Hindlimb muscle (tissue), 1 donor: ENCODE measurements at regions not wholly inside any gene's neighbourhood (a gene's known extent, or its start where the extent isn't known, plus 50 kb on each side); places are given as distances from the start of the nearest gene placed in this dataset.
"Not testable (repeated sequence)": the region's sequence is repeated elsewhere in the genome, so short reads cannot be mapped to it uniquely, and the experiment has no call there.

Experiments used
- DNase-seq: peaks from one replicate; pipeline ENCODE4 v3.0.0-alpha.2; 2013

GRCh38 chr2:207371877-207372276 lies 157.9 kb upstream of the CREB1 start:
- no peak for DNase-seq

- no peak for DNase-seq
Observed at GRCh38 chr2:207372483-207372882, 157.3 kb upstream of the CREB1 start.

- DNase-seq = no peak
Observed at GRCh38 chr2:207375207-207375875, 154.4 kb upstream of the CREB1 start.

DNA sequence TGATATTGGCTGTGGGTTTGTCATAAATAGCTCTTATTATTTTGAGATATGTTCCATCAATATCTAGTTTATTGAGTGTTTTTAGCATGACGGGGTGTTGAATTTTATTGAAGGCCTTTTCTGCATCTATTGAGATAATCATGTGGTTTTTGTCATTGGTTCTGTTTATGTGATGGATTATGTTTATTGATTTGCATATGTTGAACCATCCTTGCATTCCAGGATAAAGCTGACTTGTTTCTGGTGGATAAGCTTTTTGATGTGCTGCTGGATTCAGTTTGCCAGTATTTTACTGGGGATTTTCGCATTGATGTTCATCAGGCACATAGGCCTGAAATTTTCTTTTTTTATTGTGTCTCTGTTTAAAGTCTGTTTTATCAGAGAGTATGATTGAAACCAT lies 151.1 kb upstream of the CREB1 start:
- DNase-seq = not testable (repeated sequence)

DNA sequence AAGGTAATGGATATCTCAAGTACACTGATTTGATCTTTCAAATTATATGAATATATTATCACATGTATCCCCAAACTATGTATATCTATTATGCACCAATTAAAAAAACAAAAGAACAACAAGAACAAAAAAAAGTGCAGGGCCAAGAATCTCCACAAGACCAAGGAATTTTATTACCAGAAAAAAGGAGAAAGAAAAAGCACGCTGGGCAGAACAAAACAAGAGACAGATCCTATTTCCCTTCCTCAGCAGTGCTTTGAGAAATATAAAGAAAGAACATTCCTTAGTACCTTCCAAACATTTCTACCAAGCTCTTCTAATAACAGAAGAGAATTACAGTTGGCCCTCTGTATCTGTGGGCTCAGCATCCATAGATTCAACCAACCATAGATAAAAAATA lies 144.7 kb upstream of the CREB1 start:
- no peak for DNase-seq

- no peak for DNase-seq
Observed at GRCh38 chr2:207385903-207386302, 143.9 kb upstream of the CREB1 start.

GRCh38 chr2:207387001-207387571 lies 142.7 kb upstream of the CREB1 start:
- DNase-seq = no peak

DNA sequence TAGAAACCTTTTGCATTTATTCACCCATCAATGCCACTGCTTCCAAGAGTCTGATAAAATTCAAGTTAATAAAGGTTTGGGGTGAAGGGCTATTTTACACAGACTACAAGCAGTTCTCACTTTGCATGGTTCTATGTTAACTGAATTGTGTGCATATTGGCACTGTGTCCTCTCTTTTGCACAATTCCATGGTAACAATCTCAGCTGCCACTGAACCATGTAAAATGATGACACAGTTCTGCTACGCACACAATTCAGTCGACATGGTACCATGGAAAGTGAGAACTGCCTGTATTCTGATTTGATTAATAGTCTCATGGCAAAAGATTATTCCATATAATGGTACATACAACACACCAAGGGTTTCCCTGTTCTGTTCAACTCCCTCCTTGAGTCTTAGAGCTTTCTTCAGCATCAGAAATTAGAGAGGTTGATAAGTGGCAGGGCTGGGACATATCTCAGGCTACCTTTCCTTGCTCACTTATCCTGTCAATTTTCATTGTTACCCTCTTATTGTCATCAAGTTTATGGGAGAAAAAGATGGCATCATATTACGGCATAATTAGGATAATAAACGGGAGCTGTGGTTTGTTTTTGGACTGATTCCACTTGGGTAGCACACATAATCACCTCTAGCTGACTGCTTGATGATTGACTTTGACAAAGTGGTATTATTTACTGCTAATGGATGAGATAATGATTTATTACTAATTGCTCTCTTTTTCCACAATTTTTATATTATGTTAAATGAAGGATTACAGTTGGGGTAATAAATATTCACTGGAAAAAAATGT lies 139.3 kb upstream of the CREB1 start:
- no peak for DNase-seq

- DNase-seq = no peak
Observed at GRCh38 chr2:207394203-207394781, 135.5 kb upstream of the CREB1 start.

DNA sequence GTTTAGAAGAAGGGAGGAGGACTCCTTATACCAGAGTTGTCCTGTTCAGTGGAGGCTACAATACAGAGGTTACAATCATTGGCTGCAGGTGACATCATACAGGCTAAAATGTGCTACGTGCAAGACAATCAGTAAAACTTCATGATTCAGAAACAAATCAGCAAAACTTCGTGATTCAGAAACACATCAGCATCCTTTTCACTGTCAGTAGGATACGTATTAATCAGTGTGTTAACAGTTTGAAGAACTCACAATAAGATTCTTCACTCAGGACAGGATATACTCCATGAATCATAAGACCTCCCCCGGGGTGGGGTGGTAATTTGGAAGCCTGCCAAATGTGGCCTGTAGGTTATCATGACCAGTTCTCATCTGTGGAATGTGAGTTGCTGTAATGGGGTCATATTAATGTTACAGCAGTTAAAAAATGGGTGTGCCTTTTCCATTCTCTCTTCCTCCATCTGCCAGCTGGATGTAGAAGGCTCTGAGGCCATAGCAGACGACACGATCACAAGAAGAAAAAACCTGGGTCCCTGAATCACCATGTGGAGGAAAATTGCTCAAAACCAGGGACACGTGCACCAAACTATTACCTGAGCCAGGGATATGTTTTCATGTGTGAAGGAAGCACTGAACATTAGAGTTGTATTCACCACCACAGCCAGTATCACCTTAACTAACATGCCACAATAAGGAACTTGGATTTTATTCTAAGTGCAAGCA lies 134.8 kb upstream of the CREB1 start:
- no peak for DNase-seq

DNA sequence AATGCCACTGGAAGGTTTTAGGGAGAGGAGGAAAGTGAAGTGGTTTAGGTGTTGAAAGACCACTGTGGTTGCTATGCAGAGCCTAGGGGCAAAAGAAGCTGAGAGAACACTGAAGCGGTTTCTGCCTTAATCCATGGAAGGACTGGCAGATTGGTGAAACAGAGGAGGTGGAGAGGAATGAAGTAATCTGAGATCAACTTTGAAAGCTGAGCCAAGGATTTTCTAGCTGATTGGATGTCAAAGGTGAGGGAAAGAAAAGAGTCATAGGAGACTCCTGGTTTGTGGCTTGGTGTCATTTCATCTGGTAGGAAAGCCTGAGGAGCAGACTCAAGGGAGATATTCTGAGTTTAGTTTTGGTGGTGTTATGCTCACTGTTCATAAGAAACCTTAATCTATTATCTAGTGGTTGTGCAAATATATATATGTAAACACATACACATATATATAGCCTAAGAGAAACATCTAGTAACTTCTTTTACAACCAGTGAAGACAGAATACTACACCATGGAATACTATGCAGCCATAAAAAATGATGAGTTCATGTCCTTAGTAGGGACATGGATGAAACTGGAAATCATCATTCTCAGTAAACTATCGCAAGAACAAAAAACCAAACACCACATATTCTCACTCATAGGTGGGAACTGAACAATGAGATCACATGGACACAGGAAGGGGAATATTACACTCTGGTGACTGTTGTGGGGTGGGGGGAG lies 134.1 kb upstream of the CREB1 start:
- no peak for DNase-seq

DNA sequence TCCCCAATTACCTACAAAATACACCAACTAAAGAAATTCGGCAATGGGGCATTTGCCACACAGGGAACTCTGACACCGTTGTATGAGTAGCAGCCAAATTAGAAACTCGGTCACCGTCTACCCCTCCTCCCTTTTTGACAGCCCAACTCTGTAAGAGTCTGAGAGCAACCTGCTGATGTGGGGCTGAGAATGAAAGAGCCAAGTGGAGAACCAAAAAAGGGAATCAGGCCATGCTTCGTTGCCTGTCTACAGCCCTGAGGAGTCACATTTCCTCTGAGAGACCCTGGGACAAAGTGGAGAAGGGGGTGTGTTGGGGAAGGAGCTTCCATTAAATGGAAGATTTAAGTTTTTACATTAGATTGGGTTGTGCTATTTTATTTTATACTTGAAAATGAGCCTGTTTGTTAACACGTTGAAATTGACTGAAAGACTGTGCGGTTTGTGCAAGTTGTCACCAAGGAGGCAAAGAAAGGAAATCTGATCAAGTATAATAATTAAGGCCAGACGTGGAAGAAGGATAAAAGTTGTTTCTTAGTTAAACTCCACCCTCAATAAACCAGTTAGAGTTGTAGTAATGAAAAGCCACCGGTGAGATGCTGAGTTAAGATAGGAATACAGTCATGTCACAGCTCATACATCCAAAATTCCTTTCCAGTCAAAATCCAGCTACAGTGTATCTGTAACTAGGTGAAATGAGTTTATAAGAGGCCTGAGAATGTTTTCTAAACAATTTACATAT lies 131.7 kb upstream of the CREB1 start:
- DNase-seq = no peak

DNA sequence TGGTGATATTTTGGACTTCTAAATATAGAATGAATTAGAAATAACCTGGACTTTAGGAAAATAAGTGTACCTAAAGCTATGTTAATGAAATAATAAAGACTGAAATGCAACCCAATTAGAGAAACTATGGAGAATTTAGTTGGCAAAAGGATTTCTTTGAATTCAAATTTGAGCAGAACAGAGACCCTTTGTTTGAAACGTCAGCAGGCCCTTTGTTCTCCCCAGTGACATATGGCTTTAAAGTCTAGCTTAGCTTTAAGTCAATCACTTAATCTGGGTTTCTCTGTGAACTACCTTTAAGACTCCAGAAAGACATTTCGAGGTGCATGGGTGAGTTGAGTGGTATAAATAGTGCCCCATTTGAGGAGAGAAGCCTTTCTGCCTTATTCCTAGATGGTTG lies 130.5 kb upstream of the CREB1 start:
- DNase-seq = no peak

DNA sequence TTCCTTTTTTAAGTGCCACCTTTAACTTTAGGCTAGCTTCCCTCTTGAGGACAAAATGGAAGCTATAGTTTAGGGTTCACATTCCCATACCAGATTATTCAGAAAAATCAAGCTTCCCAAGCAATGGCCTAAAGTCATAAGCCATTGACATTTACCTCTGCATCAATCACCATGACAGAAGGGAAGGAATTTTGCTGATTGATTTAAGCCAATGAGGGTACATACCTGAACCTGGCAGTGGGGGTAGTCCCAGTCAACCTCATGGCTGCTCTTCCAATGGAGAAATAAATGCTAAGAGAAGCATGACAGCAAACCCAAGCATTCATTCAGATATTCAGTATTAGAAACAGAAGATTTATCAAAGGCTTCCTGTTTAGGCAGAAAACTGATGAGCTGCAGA lies 128.4 kb upstream of the CREB1 start:
- DNase-seq = no peak

DNA sequence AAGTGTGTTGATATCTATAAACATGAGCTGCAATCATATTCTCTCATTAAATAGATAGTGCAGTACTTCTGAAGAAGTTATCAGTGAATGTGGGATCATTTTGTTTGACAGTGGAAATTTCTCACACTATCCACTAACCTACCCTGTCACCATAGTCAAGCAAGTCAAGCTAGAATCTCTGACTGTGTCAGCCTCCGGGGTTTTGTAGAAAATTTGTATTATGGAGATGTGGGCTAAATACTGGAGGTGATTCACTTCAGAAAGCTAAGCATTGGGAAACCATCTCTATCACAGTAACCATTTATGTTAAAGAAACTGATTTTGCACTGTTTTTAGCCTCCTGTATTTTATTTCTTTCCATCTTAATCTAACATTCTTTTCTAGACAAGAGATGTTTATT lies 126.6 kb upstream of the CREB1 start:
- DNase-seq = no peak

DNA sequence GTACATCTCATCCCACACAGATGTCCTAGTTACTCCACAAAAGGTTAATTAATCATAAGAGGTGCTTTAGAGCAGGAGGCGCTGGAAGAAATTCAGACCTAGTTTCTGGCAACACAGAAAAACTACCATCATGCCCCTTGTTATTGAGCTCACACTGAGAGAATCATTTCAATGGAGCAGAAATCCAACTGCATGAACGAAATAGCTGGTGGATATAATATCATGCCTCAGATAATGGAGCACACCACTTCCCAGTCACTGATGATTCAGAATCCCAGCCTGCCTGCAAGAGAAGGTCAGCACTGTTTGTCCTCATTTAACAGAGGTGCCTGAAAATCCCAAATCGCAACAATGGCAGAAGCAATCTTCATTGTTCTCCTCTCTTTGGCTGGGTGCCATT lies 125.8 kb upstream of the CREB1 start:
- DNase-seq = no peak

DNA sequence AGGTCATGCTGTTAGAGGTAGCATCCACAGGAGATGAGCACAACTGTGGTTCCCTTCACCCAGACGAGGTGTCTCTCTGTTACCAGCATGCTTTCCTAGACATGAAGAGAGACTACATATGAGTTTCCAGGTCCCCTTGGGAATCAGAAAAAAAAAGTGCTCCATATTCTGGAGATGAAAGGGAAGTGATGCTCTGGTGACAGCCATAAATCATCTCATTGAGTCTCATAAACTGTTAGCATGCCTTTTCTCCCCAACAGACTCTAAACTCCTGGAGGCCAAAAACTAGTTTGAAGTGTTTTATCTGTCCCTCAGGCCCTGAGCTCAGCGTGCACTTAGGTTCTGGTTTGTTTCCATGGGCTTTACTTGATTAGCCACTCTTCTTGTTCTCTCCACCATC lies 124.6 kb upstream of the CREB1 start:
- DNase-seq = no peak

DNA sequence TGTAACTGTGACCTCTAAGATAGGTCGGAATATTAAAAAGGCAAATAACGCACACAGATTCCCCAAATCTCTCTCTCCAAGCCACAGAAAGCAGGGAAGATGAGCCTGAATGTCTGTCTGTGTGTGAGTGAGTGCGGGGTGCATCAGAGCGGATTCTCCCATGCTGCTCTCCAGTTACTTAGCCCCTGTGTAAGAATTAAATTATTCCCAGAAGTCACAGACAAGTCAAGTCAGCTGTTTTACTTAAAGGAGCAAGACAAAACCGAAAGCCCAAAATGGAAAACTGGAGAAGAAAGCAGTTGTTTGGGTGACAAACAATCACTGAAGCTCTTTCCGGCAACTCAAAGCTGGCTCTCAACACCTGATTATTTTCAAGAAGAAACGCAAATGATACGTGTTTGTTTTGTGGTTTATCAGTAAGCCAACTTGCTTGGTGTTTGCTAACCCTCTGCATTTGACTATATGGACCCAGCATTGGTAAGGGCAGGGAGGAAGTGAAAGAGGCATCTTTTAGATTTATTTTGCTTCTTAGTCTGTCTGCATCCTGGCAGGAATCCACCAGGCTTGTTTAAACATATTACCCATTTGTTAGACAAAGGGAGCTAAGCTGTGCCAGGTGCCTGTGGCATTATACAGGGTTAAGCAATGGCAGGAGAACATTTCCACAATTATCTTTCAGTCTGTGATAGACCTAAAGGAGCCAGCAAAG lies 121.5 kb upstream of the CREB1 start:
- DNase-seq = no peak

DNA sequence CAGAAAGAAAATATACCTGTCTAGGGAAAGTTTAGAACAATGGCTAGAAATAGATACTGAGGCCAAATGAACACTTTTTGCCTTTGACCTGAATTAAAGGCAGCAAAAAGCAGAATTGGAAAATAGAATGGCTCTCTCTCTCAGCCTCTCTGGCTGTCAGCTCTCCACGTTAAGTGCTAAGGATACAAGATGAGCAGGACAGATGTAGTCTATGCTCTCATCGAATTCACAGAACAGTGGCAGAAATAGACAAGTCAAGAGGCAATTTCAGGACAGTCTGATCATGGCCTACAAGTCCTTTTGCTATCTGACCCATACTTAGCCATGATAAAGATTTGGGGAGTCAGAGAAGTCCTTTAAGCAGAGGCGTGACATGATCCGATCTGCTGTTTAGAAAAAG lies 120.2 kb upstream of the CREB1 start:
- no peak for DNase-seq

GRCh38 chr2:207412787-207413310 lies 116.9 kb upstream of the CREB1 start:
- no peak for DNase-seq
